Left lung (tissue), 4 donors: ENCODE measurements at regions not wholly inside any gene's neighbourhood (a gene's known extent, or its start where the extent isn't known, plus 50 kb on each side); places are given as distances from the start of the nearest gene placed in this dataset.

ENCODE experiments used
- ATAC-seq: fragments of 200-7000 bp; cut with Tn5 transposase; one replicate; pipeline ENCODE4 v1.9.1; 2020; ENCODE audit warnings: moderate library complexity
- DNase-seq, 4 donors: peaks; one replicate each; pipeline ENCODE4 v3.0.0-alpha.2; 2013 to 2020
- H3K27ac ChIP-seq, 2 donors: fragments of 200-600 bp; sonication (generic) in 1 of 2; one replicate each; pipeline versions ENCODE4 v1.5.0 to v1.8.0; 2020 to 2021
- H3K27me3 ChIP-seq, 2 donors: fragments of 200-600 bp; sonication (generic) in 1 of 2; one replicate each; pipeline versions ENCODE4 v1.5.0 to v1.8.0; 2020 to 2021
- H3K36me3 ChIP-seq, 2 donors: fragments of 200-600 bp; sonication (generic) in 1 of 2; one replicate each; pipeline versions ENCODE4 v1.5.0 to v1.8.0; 2020 to 2021
- H3K4me1 ChIP-seq, 2 donors: fragments of 200-600 bp; one replicate each; pipeline ENCODE4 v1.8.0; 2021
- H3K4me3 ChIP-seq, 2 donors: fragments of 200-600 bp; sonication (generic) in 1 of 2; one replicate each; pipeline versions ENCODE4 v1.5.0 to v1.8.0; 2020 to 2021; ENCODE audit warnings: mild to moderate bottlenecking in 1 of 2
- H3K9me3 ChIP-seq, 2 donors: fragments of 200-600 bp; sonication (generic) in 1 of 2; one replicate each; pipeline versions ENCODE4 v1.5.0 to v1.8.0; 2020 to 2021
- intact Hi-C, 2 donors: fragments of 100-400 bp; cut with DNase I; formaldehyde crosslinking; loops; one replicate each; pipeline versions ENCODE4 v1.11.2 to v1.14.2; 2022
- TF ChIP-seq, protein P1 (sequence below), 2 donors: fragments of 200-600 bp; sonication (generic) in 1 of 2; IDR thresholded peaks; one replicate each; pipeline versions ENCODE4 v1.5.0 to v1.8.0; 2021; ENCODE audit warnings: antibody characterized with exemption in 2 of 2
- donor health status: DM: no; HTN: yes; CAD: no.
- donor health status: DM: no; HTN: no; CAD: no.

DNA sequence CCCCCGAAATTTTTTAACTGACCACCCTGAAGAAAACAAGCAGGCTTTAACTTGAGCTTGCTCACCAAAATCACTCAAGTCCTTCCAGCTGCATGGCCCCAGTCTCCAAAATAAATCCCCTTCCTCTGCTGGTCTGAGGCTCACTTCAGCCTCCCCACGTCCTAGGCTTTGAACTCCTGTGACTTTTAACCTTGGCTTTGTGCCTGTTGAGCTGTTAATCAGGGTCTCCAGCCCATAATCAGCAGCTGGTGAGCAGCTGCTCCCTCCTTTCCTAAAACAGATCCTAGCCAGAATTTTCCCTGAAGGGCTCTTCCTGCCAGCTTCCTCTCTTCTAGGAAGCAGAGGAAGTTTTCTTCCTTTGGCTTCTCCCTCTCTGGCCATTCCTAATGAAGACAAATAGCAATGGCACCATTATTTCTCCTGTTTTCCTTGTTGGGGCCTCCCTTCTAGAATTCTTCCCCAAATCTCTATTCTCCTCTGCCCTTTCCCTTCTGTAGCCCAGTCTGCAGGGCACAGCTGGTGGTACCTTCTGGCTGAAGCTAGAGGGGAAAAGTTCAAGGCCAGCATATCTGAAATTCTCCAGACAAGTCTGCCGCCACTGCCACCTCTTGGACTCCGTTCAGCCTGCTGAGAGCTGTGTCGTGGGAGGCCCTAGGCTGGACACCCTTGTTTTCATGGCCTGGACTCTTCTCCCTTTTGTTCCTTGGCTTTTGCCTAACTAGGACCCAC, 152.1 kb downstream of the NOC3L start:
- H3K4me1 ChIP-seq: no peaks in the 10 kb centered on the region
- DNase-seq (peak in 2 of 4 donors; percentile 57 to 74), ATAC-seq (no peak)
- TF ChIP-seq, protein P1, sequence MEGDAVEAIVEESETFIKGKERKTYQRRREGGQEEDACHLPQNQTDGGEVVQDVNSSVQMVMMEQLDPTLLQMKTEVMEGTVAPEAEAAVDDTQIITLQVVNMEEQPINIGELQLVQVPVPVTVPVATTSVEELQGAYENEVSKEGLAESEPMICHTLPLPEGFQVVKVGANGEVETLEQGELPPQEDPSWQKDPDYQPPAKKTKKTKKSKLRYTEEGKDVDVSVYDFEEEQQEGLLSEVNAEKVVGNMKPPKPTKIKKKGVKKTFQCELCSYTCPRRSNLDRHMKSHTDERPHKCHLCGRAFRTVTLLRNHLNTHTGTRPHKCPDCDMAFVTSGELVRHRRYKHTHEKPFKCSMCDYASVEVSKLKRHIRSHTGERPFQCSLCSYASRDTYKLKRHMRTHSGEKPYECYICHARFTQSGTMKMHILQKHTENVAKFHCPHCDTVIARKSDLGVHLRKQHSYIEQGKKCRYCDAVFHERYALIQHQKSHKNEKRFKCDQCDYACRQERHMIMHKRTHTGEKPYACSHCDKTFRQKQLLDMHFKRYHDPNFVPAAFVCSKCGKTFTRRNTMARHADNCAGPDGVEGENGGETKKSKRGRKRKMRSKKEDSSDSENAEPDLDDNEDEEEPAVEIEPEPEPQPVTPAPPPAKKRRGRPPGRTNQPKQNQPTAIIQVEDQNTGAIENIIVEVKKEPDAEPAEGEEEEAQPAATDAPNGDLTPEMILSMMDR (IDR thresholded peaks at IDR 0.05): no peak
- H3K9me3 ChIP-seq: no peaks in the 10 kb centered on the region
- intact Hi-C loops: no loop called here
- no peak overlapping the region for H3K27ac ChIP-seq
- H3K27me3 ChIP-seq: no peaks in the 10 kb centered on the region
- H3K36me3 ChIP-seq: no peaks in the 10 kb centered on the region
- H3K4me3 ChIP-seq: no peak overlapping the region

DNA sequence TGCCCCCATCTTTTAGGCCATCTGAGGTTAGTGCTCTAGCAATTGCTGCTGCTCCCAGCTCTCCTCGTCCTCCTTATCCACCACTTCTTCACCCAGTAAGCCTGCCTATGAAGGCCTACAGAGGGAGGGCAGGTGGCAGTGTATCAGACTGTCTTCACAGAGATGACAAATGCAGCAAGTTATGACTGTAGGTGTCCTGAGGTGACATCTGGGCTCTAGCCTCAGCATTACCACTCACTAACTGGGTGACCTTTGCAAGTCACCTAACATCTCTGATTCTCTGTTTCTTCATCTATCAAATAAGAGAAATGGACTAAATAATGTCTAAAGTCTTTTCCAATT, 151.6 kb downstream of the NOC3L start:
- intact Hi-C loops: no loop called here
- DNase-seq (no peak), ATAC-seq (no peak)
- TF ChIP-seq, protein P1 (IDR thresholded peaks at IDR 0.05): no peak
- Histone ChIP-seq H3K27me3 (no peaks in the 10 kb centered on the region), H3K4me3 (no peak overlapping the region), H3K9me3 (no peaks in the 10 kb centered on the region), H3K36me3 (no peaks in the 10 kb centered on the region), H3K4me1 (no peaks in the 10 kb centered on the region), H3K27ac (no peak overlapping the region)

DNA sequence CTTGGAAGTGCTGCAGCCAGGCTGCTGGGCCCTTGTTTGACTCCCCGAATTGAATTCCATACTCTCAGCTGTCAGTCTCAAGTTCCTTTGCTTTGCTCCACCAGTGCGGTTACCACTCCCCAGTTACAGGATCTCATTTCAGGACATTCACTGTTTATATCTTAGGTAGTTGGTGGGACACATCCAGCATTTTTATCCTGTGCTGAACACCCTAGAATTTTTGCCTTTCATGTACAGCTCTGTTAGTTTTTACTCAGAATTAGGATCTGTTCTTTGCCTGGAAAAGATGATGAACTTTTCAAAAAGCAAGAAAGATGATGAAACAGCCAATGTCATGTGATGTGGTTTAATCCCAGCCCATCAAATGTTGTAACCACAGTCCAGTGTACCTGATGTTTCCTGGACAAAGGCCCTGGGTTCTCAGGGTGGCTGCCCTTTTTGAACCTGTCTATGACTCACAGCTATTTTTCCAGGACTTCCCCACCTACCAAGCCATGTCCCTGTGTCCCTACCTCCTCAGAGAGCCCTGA, 149.7 kb downstream of the NOC3L start:
- peak; percentile 63 for ATAC-seq
- TF ChIP-seq, protein P1 (IDR thresholded peaks at IDR 0.05): no peak
- H3K36me3 ChIP-seq: no peaks in the 10 kb centered on the region
- DNase-seq: no peak
- peak overlapping the region in 1 of 2 donors; percentile 17 for H3K27ac ChIP-seq
- H3K27me3 ChIP-seq: no peaks in the 10 kb centered on the region
- H3K9me3 ChIP-seq: no peaks in the 10 kb centered on the region
- intact Hi-C loops: no loop called here
- no peaks in the 10 kb centered on the region for H3K4me1 ChIP-seq
- no peak overlapping the region for H3K4me3 ChIP-seq

DNA sequence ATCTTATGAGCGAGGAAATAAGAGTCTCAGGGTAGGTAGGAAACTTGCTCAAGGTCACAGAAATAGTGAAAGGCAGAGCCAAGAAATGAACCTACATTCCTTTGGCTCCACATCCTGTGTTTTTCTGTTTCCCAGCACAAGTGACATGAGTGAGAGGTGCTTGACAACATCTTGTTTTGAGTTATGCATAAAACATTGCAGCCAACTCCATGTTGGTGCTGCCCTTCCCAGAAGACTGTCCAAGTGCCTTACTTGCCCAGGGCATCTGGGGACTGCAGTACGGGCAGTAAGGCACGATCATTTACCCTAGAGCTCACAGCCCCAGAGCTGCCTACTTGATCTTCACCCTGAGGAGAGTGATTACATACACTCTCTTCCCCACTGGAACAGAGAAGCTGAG, 148.8 kb downstream of the NOC3L start:
- Histone ChIP-seq H3K27ac (no peak overlapping the region), H3K9me3 (no peaks in the 10 kb centered on the region), H3K4me1 (no peaks in the 10 kb centered on the region), H3K27me3 (no peaks in the 10 kb centered on the region), H3K4me3 (no peak overlapping the region), H3K36me3 (no peaks in the 10 kb centered on the region)
- TF ChIP-seq, protein P1 (IDR thresholded peaks at IDR 0.05): no peak
- DNase-seq (no peak), ATAC-seq (peak; percentile 58)
- intact Hi-C loops: no loop called here

DNA sequence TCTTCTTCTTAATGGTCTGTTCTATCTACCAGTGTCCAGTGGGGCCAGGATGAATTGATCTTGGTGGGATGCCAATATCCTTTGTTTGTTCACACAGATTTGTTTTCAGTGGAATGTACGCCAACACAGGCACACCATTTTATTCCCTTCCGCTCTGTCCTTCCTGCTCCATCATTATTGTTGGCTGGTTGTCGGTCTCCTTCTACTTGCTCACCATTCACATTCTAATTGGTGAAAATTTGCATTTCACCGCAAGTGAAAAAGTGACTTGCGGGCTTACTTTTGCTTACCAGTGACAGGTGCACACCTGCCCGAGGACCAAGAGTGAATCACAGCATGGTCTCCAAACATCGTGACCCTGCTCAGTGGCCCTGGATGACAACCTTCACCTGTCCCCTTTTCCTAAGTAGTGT, 148.3 kb downstream of the NOC3L start:
- DNase-seq: no peak
- no peaks in the 10 kb centered on the region for H3K4me1 ChIP-seq
- H3K27ac ChIP-seq: no peak overlapping the region
- H3K27me3 ChIP-seq: no peaks in the 10 kb centered on the region
- TF ChIP-seq, protein P1 (IDR thresholded peaks at IDR 0.05): no peak
- no peaks in the 10 kb centered on the region for H3K36me3 ChIP-seq
- H3K4me3 ChIP-seq: no peak overlapping the region
- intact Hi-C loops: no loop called here
- no peak for ATAC-seq
- no peaks in the 10 kb centered on the region for H3K9me3 ChIP-seq
